ENCODE measurements at regions not wholly inside any gene's neighbourhood (a gene's known extent, or its start where the extent isn't known, plus 50 kb on each side); places are given as distances from the start of the nearest gene placed in this dataset.
A peak's percentile ranks its signal among the peaks of the same experiment; 100 is the strongest.

DNA sequence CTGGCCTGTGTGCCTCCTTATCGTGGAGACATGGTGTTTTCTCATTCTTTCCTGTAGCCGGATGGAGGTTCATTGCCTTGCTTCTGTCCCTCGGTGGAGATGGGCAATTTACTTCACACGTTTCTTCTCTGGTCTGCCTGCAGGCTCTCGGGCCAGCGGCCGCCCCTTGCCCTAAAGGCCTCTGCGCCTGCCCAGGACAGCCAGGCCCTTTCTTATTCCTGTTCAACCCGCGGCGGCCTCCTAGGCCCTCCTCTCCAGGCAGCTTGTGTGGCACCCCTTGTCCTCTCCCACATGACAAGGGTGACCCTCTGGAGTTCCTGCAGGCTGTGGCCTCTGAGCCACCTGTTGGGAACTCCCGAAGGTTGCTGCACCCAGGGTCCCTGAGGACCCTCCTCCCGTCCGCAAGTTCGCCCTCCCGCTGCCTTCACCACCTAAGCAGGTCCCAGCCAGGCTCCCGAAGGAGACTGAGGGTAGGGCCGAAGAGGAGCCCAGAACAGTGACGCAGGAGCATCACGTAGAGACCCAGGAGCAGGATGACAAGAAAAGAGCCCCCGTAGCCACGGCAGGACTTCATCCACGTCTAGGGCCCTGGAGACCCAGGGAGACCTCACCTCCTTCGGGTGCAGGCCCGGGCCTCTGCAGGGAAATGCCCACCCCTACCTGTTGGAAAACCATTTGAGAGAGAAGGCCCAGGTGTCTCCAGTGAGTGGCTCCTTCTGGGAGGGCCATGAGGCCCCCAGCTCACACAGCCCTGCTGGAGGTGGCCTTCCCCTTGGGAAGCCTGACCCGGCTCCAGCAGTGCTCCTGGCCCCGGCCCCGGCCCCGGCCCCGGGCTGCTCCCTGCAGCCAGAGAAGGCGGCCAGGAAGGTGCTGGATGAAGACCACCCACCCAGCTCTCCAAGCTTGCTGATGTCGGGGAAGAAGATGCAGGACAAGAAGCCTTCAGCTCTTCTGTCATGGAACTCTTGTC is 291.4 kb downstream of the TLE4 start:
- DNase-seq (ENCODE audit: low spot score): no peak

DNA sequence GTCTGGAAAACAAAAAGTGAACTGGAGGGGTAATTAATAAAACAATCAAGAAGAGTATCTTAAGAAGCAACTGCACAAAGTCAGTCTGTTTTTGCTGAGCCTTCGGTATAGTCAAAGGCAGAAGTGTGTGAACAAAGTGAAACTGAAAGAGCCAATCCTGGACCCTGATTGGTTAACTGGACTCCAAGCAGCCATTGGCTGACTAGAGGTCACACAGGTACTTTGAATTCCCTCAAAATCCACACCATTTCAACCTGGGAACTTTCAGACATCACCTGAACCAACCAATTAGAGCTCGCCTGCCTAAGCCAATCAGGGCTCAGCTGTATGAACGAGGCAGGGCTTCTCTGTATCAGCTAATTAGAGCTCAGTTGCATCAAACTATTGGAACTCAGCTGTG is 286.7 kb downstream of the TLE4 start:
- DNase-seq (ENCODE audit: low spot score): peak; percentile 78

DNA sequence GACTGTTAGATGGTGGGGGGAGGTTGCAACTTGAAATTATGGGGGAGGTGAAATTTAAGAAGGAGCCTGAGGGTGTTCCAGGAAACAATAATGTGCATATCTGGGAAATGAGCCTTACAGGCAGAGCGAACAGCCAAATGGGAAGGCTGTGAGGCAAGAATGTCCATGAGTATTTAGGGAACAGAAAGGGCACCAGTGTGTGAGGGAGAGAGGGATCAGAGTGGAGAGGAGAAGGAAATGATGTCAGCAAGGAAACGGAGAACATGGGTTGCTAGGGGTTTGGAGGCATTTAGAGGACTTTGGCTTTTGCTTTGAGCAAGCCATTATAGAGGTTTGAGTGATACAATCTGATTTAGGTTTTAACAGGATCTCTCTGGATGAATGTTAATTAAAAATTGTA is 285.4 kb downstream of the TLE4 start:
- DNase-seq (ENCODE audit: low spot score): no peak

DNA sequence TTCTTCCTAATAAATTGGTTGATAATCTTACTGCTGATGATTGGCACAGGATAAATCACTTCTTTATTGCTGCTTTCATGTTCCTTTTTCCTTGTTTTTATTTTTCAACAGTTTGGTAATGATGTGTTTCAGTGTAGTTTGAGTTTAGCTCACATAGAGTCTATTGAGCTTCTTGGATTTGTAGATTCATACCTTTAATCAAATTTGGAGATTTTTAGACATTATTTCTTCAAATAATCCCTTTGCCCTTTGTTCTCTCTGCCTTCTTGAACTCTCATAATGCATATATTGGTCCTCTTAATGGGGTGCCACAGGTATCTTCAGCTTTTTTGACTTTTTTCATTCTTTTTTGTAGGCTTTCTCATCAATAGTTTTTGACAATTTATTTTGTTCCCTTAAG is 275.3 kb downstream of the TLE4 start:
- DNase-seq (ENCODE audit: low spot score): no peak

DNA sequence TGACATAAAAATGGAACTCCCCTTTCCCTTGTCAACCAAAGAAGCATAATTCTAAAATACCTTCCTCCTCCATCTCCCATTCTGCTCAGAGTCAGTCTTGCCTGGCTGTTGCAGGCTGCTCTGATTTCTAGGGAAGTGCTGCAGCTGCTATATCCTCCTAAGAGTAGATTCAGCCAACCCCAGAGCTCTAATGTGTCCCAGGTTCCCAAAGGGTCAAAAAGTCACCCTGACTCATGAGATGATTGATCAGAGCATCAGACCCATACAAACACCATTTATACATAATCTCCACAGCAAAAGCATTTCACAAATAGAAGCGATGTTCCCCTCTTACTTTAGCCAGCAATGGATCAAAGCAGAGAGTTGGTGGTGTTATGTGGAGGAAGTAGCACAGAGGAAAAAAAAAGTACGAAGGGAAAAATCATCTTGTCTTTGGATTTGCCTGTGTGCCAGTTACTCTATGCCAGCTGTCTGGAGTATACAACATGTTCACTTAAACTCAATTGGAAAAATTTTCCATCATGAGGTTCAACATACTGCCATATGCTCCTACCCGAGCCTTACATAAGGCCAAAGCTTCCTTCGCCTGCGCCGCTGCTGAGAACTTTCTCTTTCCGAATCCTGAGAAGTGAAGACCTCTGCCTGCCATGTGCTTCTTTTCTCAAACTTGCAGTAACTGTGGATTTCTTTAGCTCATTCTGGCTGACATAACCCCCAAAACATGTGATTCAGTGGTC is 258.0 kb downstream of the TLE4 start:
- DNase-seq (ENCODE audit: low spot score): no peak

DNA sequence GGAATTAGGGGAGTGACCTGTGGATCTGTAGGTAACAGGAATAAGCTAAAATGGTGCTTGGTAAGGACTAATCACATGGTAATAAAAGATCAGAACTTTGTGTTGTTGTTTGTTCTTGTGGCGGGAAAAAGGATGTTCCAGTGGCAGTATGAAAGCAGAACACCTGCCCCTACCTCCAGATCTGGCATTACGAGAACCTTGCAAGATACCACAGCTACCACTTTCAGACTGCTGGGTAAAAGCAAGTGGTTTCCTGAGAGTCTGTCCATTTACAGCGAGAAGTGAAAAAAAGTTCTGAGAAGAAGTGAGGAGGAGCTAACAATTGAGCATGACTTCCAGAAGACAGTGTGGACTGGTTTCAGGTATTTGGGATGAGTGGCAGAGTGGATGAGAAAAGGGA is 252.5 kb downstream of the TLE4 start:
- no peak for DNase-seq (ENCODE audit: low spot score)

DNA sequence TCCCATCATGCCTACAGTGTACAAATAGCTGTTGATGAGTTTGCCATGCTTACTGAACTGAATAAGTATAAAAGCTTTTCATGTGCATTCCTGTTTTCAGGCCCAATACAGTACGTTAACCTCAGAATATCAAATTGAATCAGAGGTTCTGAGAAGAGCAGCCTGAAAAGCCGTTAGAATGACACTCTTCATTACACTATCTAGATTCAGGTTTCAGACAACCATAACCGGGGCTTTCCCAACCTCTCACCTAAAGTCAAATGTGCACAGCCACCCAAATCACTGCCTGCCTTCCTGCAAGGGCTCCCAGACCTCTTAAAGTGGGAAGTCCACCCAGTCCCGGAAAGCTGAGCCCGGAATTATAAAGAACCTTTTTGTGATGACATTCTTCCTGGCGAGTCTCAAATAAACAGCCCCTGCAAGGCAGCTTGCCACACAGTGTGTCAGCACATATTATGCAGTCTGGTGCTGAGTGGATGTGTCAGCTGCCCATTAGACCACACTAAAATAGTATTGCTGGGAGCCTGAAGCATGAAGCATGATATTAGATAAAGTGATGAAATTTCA is 245.8 kb downstream of the TLE4 start:
- DNase-seq (ENCODE audit: low spot score): no peak

DNA sequence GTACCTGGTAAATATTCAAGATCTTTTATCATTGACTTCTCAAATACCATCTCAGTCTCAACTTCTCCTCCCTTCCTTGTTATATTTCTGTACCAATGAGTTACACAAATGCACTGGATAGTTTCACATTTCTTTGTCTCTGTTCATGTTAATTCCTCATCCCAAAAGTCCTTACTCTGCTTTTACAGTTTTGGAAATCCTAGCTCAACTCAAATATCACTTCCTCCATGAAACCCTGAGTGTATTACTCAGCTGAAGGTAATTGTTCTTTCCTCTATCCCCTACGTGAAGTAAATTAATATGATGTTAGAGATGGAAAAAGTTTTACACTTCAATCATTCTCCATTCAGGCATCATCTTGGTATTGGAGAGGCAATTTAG is 241.5 kb downstream of the TLE4 start:
- no peak for DNase-seq (ENCODE audit: low spot score)

DNA sequence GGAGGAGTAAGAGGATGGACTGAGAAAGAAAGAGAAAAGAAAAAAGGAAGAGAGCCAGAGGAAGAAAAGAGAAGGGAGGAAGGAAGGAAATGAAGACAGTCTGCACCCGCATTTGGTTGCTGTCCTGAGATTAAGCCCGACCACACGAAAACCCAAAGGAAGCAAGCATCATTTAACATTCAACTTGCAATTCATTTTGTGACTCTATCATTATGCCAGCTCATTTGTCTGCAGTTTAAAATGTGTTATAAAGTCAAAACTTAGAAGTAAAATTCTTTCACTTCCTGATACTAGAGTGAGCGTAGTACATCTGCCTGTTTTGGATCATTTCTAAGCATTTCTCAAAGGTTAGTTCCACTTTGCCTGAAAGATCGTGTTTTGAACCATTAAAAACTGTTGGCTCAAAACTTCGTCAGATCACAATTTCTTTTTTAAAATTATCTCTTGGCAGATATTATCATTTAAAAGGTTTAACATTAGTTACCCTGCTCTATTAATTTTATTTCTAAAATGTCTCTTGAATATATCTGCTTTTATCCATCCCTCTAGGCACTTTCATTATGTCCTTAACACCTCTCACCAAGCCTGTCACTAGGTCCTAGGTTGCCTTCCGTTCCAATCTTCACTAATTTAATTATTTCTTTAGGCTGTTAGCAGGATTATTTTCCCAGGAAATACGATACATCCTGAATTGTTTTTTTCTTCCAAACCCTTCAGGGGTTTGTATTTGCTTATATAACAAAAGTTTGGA is 240.9 kb downstream of the TLE4 start:
- DNase-seq (ENCODE audit: low spot score): no peak

DNA sequence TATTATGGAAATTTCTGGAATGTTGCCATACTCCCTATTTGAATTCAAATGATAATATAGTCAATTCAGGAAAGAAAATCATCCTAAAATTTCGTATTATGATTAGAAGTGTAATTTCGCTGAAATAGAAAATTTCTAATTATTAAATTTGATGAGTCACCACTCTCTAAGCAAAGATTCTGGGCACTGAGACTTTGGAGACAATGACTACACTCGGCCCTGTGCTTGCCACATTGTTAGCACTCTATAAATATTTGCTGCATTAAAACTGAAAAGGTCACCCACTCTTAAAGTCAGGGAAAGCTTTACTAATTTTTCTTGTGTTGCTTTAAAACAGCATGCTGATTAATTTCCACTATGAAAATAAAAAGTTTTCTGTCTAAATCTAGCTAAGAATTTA is 240.3 kb downstream of the TLE4 start:
- no peak for DNase-seq (ENCODE audit: low spot score)

DNA sequence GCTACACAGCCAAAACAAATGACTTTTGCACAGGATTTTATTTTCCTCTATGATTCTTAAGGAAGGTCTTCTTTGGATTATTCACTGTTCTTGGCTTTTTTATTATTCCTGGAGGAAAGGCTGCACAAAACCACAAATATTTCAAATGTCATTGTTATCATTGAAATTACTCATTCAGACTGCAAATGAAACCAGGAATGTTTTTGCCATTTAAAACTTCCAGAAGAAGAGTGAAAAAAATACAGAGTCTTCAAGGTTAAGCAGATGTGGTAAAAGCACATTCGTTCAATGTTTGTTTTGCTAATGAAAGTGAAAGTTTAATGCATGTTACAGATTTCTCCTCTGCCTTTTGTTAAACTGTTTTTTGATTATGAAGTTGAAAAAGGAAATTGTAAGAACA is 238.2 kb downstream of the TLE4 start:
- DNase-seq (ENCODE audit: low spot score): peak; percentile 34

DNA sequence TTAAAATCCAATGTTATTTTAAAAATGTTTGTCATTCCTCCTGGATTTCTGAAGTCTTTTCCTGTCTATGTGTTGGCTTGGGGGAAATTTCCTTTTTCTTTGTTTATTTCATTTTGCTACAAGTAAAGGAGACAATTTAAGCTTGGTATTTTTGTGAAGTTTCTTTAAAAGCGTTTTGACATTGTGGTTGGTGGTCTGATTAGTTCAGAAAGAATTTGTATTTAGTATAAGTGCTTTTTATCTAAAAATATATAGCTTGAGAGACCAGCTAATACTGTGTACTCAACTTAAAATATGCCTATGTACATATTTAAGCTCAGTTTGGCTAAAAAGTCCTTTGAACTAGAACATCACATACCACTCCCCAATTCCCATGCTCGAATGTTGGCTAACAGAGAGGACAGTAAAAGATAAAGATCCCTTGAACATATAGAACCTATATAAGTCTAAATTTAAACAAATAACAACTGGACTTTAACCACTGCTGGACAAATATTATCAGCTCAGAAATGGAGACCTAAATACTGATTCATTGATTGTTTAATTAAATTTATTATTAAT is 237.6 kb downstream of the TLE4 start:
- DNase-seq (ENCODE audit: low spot score): no peak

DNA sequence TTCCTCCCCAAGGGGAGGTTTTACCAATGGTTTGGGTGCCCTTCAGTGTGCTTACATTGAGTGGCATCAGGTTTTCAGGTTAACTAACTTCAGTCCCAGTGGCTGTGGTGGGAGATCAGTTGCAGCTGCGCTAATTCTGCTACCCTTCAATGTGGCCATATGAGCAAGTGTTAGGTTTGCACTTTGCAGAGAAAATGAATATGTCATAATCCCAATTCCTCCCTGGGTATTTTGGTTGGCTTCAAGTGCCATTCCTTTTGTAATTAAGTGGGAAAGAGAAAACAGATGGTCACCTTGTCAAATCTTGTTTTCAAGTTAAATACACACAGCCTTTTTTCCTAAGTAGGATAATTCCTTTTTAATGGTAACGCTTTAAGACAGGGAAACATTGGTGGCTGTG is 236.2 kb downstream of the TLE4 start:
- no peak for DNase-seq (ENCODE audit: low spot score)

DNA sequence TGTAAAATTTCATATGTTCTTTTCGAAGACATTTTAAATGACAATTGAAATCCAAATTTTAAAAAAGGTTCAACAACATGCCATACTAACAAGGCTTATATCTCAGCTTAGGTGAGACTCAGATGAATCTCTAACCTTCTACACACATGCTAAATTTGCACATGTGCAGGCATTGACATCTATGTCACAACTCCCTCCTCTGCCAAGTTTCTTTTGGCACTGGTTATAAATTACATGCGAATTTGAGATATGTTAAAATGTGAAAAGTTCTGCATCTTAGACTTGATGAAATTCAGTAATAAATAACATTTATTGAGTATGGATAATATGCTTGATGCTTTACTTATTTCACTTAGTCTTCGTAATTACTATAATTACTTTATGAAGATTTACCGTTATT is 234.3 kb downstream of the TLE4 start:
- DNase-seq (ENCODE audit: low spot score): no peak

DNA sequence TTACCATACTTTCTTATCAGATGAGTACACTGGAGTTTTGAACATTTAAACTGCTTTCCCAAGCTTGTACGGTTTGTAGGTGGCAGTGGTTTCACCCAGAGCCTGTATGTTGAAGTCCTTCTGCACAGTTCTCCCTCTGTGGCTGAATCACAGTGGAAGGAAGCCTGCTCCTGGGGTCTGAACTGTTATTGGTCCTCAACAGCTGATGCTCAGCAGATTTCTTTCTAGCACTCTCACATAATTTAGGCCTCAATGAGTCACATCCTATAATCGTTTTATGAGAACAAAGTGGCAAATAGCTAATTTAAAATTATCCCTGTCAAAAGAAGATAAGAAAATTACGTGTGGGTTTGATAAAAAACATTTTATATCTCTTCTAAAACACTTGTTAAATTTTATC is 229.7 kb downstream of the TLE4 start:
- DNase-seq (ENCODE audit: low spot score): no peak

DNA sequence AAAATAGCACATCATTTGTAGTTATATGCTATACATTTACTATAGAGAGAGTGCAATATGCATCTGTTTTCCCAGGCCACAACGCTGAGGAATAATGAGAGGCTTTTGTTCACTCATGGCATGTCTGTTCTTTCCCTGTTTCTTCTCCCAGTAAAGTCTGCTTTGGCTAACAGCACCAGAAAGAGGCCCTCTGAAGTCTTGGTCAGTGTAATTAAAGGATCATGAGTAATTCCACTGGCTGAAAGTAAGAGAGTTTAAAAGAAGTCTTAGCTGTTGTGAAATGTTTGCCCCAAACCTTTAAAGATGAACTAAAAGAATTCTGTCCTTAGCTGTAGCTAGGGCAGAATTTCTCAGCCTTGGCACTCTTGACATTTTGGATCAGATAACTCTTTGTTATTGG is 228.8 kb downstream of the TLE4 start:
- DNase-seq (ENCODE audit: low spot score): no peak

DNA sequence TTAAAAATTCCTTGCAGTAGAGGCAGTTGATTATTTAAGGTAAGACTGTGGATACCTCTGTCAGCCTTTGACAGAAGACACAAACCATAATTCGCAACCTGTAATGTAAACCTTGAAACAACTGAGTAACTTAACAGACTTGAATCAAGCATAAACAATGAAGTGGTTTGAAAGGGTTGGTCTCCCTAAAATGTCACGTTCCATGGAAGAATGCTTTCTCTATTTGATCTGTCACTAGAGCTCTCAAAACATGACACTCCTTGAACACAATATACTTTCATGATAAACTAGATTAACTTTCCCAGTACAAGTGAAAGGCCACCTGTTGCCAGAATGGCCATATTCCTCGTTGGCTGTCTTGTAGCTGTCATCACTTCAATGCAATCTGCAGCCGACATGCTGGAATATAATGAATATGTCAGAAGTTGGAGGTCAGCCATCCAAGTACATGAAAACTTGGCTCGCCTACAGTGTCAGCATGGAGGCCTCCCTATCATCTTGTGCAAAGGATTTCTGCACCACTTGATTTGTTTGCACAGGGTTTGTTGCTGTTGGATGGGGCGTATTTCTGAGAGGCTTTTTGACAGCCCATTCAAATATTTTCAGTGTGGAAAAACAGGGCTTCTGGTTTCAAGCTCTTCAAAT is 228.0 kb downstream of the TLE4 start:
- DNase-seq (ENCODE audit: low spot score): no peak

DNA sequence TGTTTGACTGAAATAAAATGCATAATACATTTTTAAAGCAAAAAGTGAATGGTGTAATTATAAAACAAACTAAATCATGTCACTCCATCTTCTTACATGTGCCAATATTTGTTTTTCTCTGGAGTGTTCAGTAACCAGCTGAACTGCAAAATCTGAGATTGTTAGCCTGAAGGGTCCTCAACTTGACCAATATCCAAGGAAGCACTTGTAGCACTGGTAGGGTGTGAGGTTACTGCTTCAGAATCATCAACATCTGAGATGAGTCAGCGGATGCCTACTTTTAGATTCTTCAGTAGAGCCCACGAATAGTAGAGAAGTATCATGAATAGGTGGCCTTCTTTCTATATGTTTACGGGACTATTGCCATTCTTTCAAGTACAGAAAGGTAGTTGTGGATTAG is 226.7 kb downstream of the TLE4 start:
- no peak for DNase-seq (ENCODE audit: low spot score)

DNA sequence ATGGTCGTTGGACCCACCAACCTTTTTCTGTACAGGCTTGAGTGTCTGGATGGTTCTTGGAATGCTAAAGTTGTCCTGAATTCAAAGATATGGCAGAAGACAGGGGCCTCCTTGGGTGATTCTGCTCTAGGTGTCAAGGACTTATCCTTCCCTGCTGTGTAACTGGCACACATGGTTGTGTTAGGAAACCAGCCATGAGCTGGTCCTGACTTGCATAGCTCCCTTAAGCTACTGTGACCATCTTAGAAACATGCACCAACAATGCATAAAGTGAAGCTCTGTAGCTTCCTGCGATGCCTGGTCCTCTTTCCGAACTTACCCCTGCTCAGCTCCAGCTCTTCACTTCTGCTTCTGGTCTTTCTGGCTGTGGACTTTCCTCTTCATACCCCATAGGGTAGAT is 224.6 kb downstream of the TLE4 start:
- no peak for DNase-seq (ENCODE audit: low spot score)

DNA sequence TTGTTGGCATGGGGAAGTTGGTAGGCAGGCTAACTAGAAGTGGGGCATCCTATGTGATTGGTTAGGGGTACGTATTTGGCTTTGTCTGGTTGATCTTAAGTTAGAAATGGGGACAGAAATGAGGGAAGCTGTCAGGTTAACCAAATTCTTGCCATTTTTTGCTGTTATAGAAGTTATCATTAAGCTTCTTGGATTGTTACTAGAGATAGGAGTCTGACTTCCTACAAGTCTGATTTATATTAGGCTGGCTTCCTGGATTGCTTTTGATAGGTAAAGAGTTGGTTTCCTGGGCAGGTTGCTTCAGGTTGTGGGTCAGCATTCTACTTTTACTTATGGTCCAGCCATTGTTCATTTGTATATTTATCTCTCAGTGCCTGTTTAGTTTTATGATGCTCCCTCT is 216.9 kb downstream of the TLE4 start:
- DNase-seq (ENCODE audit: low spot score): no peak

DNA sequence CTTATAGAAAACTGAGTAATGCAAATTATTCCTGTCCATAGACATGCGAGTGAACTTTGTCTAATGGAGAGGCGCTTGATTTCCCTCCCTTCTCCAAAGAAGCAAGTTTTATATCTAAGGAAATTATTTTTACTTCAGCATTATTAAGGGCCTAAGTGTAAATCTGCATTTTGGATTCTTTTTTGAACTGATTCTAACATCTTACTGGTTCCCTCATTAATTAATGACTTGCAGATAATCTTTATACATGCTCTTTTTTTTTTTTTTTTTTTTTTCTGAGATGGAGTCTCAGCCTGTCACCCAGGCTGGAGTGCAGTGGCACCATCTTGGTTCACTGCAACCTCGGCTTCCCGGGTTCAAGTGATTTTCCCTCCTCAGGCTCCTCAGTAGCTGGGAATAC is 209.5 kb downstream of the TLE4 start:
- no peak for DNase-seq (ENCODE audit: low spot score)

DNA sequence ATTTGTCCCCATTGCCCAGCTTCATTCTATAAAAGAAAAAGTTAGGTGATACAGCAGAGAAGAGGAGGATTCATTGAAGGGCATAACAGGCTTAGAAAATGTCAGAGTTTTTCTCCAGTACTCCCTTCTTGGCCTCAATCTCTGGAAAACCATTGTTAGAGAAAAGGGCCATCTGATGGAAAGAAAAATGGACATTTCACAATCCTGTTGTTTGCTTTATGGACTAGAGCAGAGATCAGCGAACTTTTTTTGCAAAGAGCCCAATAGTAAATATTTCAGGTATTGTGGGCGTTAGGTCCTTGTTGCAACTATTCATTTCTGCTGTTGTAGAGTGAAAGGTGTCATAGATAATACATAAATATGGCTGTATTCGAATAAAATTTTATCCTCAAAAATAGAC is 208.8 kb downstream of the TLE4 start:
- DNase-seq (ENCODE audit: low spot score): no peak
